ENCODE measurements at regions not wholly inside any gene's neighbourhood (a gene's known extent, or its start where the extent isn't known, plus 50 kb on each side); places are given as distances from the start of the nearest gene placed in this dataset.
A peak's percentile ranks its signal among the peaks of the same experiment; 100 is the strongest.

DNA sequence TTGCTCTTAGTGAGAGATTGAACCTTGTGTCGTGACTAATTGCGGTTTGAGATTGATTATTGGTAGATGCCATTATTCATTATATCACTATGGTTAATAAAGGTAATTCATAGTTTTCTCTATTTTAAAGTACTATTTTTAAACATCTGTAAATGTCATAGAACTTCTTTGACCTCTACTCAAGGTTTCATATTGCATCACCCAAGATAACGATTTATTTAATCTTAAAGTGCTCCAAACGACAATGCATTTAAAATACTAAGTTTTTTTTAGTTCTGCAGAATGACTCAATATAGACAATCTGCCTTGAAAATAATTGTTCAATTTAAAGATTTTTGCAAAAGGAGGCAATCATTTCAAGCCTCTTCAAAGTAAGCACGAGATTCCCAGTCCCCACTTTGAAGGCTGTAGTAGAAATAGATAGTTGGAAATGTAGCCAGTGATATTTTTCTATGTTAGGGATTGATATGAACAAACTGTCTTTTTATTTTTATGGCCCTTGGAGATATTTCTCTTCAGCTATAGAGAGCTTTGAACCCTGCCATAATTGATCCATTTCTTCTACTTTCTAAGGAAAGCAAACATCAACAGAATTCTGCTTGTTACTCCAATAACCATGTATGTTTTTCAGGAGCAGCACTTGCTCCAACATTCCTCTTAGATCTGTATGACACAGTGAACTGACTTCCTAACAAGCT is 114.2 kb upstream of the PALMD start:
- Histone ChIP-seq H3K4ac (ENCODE audit: low read length) (no peak overlapping the region), H3K9me3 (replicated peaks in 1 of 2; ENCODE audit: control insufficient read depth in 2 of 2, insufficient read depth in 1 of 2, low read depth in 1 of 2, low read length in 2 of 2) (peaks cover 0 to 5% of the 10 kb centered on the region in 2 donors), H4K91ac (ENCODE audit: low read depth, low read length, poor library complexity) (no peak overlapping the region), H2BK120ac (ENCODE audit: low read depth, low read length) (no peak overlapping the region), H3K18ac (ENCODE audit: low read length) (no peak overlapping the region), H3K4me1 (ENCODE audit: control insufficient read depth in 2 of 2, insufficient read depth in 1 of 2, low read depth in 1 of 2, low read length in 2 of 2) (peaks cover 5 to 16% of the 10 kb centered on the region in 2 donors), H2AFZ (ENCODE audit: low read length) (peak overlapping the region; percentile 77), H3K23ac (ENCODE audit: low read depth, low read length, poor library complexity) (no peak overlapping the region), H3K36me3 (replicated peaks in 1 of 2; ENCODE audit: control insufficient read depth in 2 of 2, insufficient read depth in 2 of 2, low read length in 2 of 2) (no peaks in the 10 kb centered on the region), H3K4me3 (ENCODE audit: low read length in 2 of 2) (no peak overlapping the region), H3K9ac (ENCODE audit: low read depth, low read length, poor library complexity) (no peak overlapping the region), H3K27me3 (ENCODE audit: control insufficient read depth in 3 of 3, insufficient read depth in 3 of 3, low read depth in 1 of 3, low read length in 3 of 3) (no peaks in the 10 kb centered on the region), H4K8ac (ENCODE audit: low read depth, low read length) (no peak overlapping the region), H3K14ac (ENCODE audit: low read length) (no peak overlapping the region), H2BK12ac (ENCODE audit: low read length) (no peak overlapping the region), H3K79me1 (ENCODE audit: low read depth, low read length) (no peaks in the 10 kb centered on the region), H2AK5ac (ENCODE audit: low read depth, low read length) (no peak overlapping the region), H2BK15ac (ENCODE audit: low read length) (no peak overlapping the region), H2BK5ac (ENCODE audit: low read length) (no peak overlapping the region), H3K4me2 (ENCODE audit: insufficient read depth, low read length, poor library complexity, severe bottlenecking) (no peak overlapping the region), H3K27ac (replicated peaks; ENCODE audit: low read length) (peak overlapping the region; percentile 86)
- no peak for DNase-seq (ENCODE audit: low spot score)
- no CpG with 5 or more reads among the region's 5 CpGs for WGBS, 2 donors (ENCODE audit: extremely low coverage in 2 of 2, insufficient read length in 2 of 2, insufficient replicate concordance in 1 of 2)

- H3K4me3 ChIP-seq (ENCODE audit: low read length in 2 of 2), result no peak overlapping the region
- no peak overlapping the region for H2BK15ac ChIP-seq (ENCODE audit: low read length)
- no peak overlapping the region for H3K18ac ChIP-seq (ENCODE audit: low read length)
- no peak overlapping the region for H3K9ac ChIP-seq (ENCODE audit: low read depth, low read length, poor library complexity)
- no peak overlapping the region for H3K23ac ChIP-seq (ENCODE audit: low read depth, low read length, poor library complexity)
- H2BK12ac ChIP-seq (ENCODE audit: low read length), result no peak overlapping the region
- no peaks in the 10 kb centered on the region for H3K79me1 ChIP-seq (ENCODE audit: low read depth, low read length)
- peak overlapping the region; percentile 77 for H2AFZ ChIP-seq (ENCODE audit: low read length)
- no peaks in the 10 kb centered on the region for H3K27me3 ChIP-seq (ENCODE audit: control insufficient read depth in 3 of 3, insufficient read depth in 3 of 3, low read depth in 1 of 3, low read length in 3 of 3)
- no CpG with 5 or more reads among the region's 1 CpG for WGBS, 2 donors (ENCODE audit: extremely low coverage in 2 of 2, insufficient read length in 2 of 2, insufficient replicate concordance in 1 of 2)
- H3K9me3 ChIP-seq (replicated peaks in 1 of 2; ENCODE audit: control insufficient read depth in 2 of 2, insufficient read depth in 1 of 2, low read depth in 1 of 2, low read length in 2 of 2), result peaks cover 0 to 5% of the 10 kb centered on the region in 2 donors
- H3K4ac ChIP-seq (ENCODE audit: low read length), result no peak overlapping the region
- H3K4me1 ChIP-seq (ENCODE audit: control insufficient read depth in 2 of 2, insufficient read depth in 1 of 2, low read depth in 1 of 2, low read length in 2 of 2), result peaks cover 5 to 16% of the 10 kb centered on the region in 2 donors
- DNase-seq (ENCODE audit: low spot score), result no peak
- H3K4me2 ChIP-seq (ENCODE audit: insufficient read depth, low read length, poor library complexity, severe bottlenecking), result no peak overlapping the region
- no peak overlapping the region for H4K91ac ChIP-seq (ENCODE audit: low read depth, low read length, poor library complexity)
- no peak overlapping the region for H4K8ac ChIP-seq (ENCODE audit: low read depth, low read length)
- H2AK5ac ChIP-seq (ENCODE audit: low read depth, low read length), result no peak overlapping the region
- H3K36me3 ChIP-seq (replicated peaks in 1 of 2; ENCODE audit: control insufficient read depth in 2 of 2, insufficient read depth in 2 of 2, low read length in 2 of 2), result no peaks in the 10 kb centered on the region
- H2BK5ac ChIP-seq (ENCODE audit: low read length), result no peak overlapping the region
- peak overlapping the region; percentile 86 for H3K27ac ChIP-seq (replicated peaks; ENCODE audit: low read length)
- H2BK120ac ChIP-seq (ENCODE audit: low read depth, low read length), result no peak overlapping the region
- no peak overlapping the region for H3K14ac ChIP-seq (ENCODE audit: low read length)
Observed at GRCh38 chr1:99532276-99532580, 113.7 kb upstream of the PALMD start.

DNA sequence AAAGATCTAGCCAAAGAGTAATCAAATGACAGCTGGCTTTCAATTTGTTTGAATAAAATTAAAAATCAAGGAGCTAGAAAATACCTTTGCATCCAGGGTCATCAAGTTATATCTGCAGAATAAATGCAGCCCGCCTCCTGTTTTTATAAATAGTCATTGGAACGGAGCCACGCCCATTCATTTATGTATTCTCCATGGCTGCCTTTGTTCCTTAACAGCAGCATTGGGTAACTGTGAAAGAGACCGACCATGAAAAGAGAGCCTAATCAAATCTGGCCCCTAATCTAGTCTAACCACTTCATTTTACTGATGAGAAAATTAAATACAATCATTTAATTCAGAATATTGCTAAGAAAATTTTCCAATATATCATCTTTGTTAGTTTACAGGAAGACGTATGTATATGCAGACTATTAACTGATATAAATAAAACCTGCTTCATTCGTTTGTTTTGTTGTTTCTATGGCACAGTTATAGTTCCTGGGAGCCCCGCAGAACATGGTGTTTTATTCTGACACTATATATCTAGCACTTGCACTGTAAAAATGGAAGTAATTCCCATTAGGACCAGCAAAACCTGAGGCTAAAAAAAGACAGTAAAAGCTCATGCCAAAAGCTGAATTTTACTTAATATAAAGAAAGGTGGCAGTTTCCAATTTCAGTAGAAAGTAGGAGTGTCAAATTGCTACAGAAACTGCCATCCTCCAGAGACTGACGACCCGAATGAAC is 111.8 kb upstream of the PALMD start:
- H2BK12ac ChIP-seq (ENCODE audit: low read length), result no peak overlapping the region
- no peak overlapping the region for H4K8ac ChIP-seq (ENCODE audit: low read depth, low read length)
- H3K23ac ChIP-seq (ENCODE audit: low read depth, low read length, poor library complexity), result no peak overlapping the region
- no CpG with 5 or more reads among the region's 9 CpGs for WGBS, 2 donors (ENCODE audit: extremely low coverage in 2 of 2, insufficient read length in 2 of 2, insufficient replicate concordance in 1 of 2)
- H3K79me1 ChIP-seq (ENCODE audit: low read depth, low read length), result no peaks in the 10 kb centered on the region
- H3K14ac ChIP-seq (ENCODE audit: low read length), result no peak overlapping the region
- no peak overlapping the region for H3K4me2 ChIP-seq (ENCODE audit: insufficient read depth, low read length, poor library complexity, severe bottlenecking)
- H3K4me3 ChIP-seq (ENCODE audit: low read length in 2 of 2), result no peak overlapping the region
- no peak overlapping the region for H2BK5ac ChIP-seq (ENCODE audit: low read length)
- H3K27me3 ChIP-seq (ENCODE audit: control insufficient read depth in 3 of 3, insufficient read depth in 3 of 3, low read depth in 1 of 3, low read length in 3 of 3), result no peaks in the 10 kb centered on the region
- no peak for DNase-seq (ENCODE audit: low spot score)
- H2BK120ac ChIP-seq (ENCODE audit: low read depth, low read length), result no peak overlapping the region
- no peak overlapping the region for H2BK15ac ChIP-seq (ENCODE audit: low read length)
- H3K9me3 ChIP-seq (replicated peaks in 1 of 2; ENCODE audit: control insufficient read depth in 2 of 2, insufficient read depth in 1 of 2, low read depth in 1 of 2, low read length in 2 of 2), result peaks cover 0 to 5% of the 10 kb centered on the region in 2 donors
- no peak overlapping the region for H3K18ac ChIP-seq (ENCODE audit: low read length)
- H3K9ac ChIP-seq (ENCODE audit: low read depth, low read length, poor library complexity), result no peak overlapping the region
- H3K27ac ChIP-seq (replicated peaks; ENCODE audit: low read length), result no peak overlapping the region
- no peak overlapping the region for H4K91ac ChIP-seq (ENCODE audit: low read depth, low read length, poor library complexity)
- H3K36me3 ChIP-seq (replicated peaks in 1 of 2; ENCODE audit: control insufficient read depth in 2 of 2, insufficient read depth in 2 of 2, low read length in 2 of 2), result no peaks in the 10 kb centered on the region
- H2AFZ ChIP-seq (ENCODE audit: low read length), result peak overlapping the region; percentile 57
- H2AK5ac ChIP-seq (ENCODE audit: low read depth, low read length), result no peak overlapping the region
- H3K4me1 ChIP-seq (ENCODE audit: control insufficient read depth in 2 of 2, insufficient read depth in 1 of 2, low read depth in 1 of 2, low read length in 2 of 2), result peaks cover 5 to 16% of the 10 kb centered on the region in 2 donors
- H3K4ac ChIP-seq (ENCODE audit: low read length), result no peak overlapping the region

GRCh38 chr1:99534638-99534930 is 111.3 kb upstream of the PALMD start:
- H3K14ac ChIP-seq (ENCODE audit: low read length), result no peak overlapping the region
- peaks cover 0 to 5% of the 10 kb centered on the region in 2 donors for H3K9me3 ChIP-seq (replicated peaks in 1 of 2; ENCODE audit: control insufficient read depth in 2 of 2, insufficient read depth in 1 of 2, low read depth in 1 of 2, low read length in 2 of 2)
- no peak overlapping the region for H3K4me2 ChIP-seq (ENCODE audit: insufficient read depth, low read length, poor library complexity, severe bottlenecking)
- H3K79me1 ChIP-seq (ENCODE audit: low read depth, low read length), result no peaks in the 10 kb centered on the region
- no peak for DNase-seq (ENCODE audit: low spot score)
- no peak overlapping the region for H2BK5ac ChIP-seq (ENCODE audit: low read length)
- no peak overlapping the region for H2BK12ac ChIP-seq (ENCODE audit: low read length)
- H3K4ac ChIP-seq (ENCODE audit: low read length), result no peak overlapping the region
- H3K4me3 ChIP-seq (ENCODE audit: low read length in 2 of 2), result no peak overlapping the region
- no peak overlapping the region for H3K27ac ChIP-seq (replicated peaks; ENCODE audit: low read length)
- H3K27me3 ChIP-seq (ENCODE audit: control insufficient read depth in 3 of 3, insufficient read depth in 3 of 3, low read depth in 1 of 3, low read length in 3 of 3), result no peaks in the 10 kb centered on the region
- no peak overlapping the region for H4K8ac ChIP-seq (ENCODE audit: low read depth, low read length)
- no peak overlapping the region for H3K18ac ChIP-seq (ENCODE audit: low read length)
- peak overlapping the region; percentile 57 for H2AFZ ChIP-seq (ENCODE audit: low read length)
- H3K36me3 ChIP-seq (replicated peaks in 1 of 2; ENCODE audit: control insufficient read depth in 2 of 2, insufficient read depth in 2 of 2, low read length in 2 of 2), result no peaks in the 10 kb centered on the region
- no CpG with 5 or more reads among the region's 1 CpG for WGBS, 2 donors (ENCODE audit: extremely low coverage in 2 of 2, insufficient read length in 2 of 2, insufficient replicate concordance in 1 of 2)
- H4K91ac ChIP-seq (ENCODE audit: low read depth, low read length, poor library complexity), result no peak overlapping the region
- peaks cover 5 to 16% of the 10 kb centered on the region in 2 donors for H3K4me1 ChIP-seq (ENCODE audit: control insufficient read depth in 2 of 2, insufficient read depth in 1 of 2, low read depth in 1 of 2, low read length in 2 of 2)
- no peak overlapping the region for H2BK120ac ChIP-seq (ENCODE audit: low read depth, low read length)
- H3K23ac ChIP-seq (ENCODE audit: low read depth, low read length, poor library complexity), result no peak overlapping the region
- no peak overlapping the region for H2AK5ac ChIP-seq (ENCODE audit: low read depth, low read length)
- H2BK15ac ChIP-seq (ENCODE audit: low read length), result no peak overlapping the region
- H3K9ac ChIP-seq (ENCODE audit: low read depth, low read length, poor library complexity), result no peak overlapping the region

Measured in neuronal stem cell (in vitro differentiated cells).